Choroid plexus epithelial cell (primary cell): ENCODE measurements at regions not wholly inside any gene's neighbourhood (a gene's known extent, or its start where the extent isn't known, plus 50 kb on each side); places are given as distances from the start of the nearest gene placed in this dataset.

Experiments
- DNase-seq: peaks from one replicate; pipeline ENCODE4 v3.0.0-alpha.2; 2010; ENCODE audit warnings: low read depth
- H3K4me3 ChIP-seq: 2 replicates; pipeline ENCODE4 v1.5.1; 2011; ENCODE audit warnings: low read depth, mild to moderate bottlenecking, control low read depth, low read length, moderate library complexity
- CTCF ChIP-seq: conservative IDR thresholded peaks from 2 replicates; pipeline ENCODE4 v1.5.1; 2011; ENCODE audit warnings: low read depth, mild to moderate bottlenecking, control low read depth, inconsistent platforms, low read length, moderate library complexity

- no peak overlapping the region for H3K4me3 ChIP-seq
- no peak for DNase-seq
- no peak for TF ChIP-seq CTCF
Observed at GRCh38 chr15:70262171-70262570, 164.5 kb upstream of the TLE3 start.

GRCh38 chr15:70261083-70261482 lies 163.4 kb upstream of the TLE3 start:
- TF ChIP-seq CTCF = no peak
- H3K4me3 ChIP-seq = no peak overlapping the region
- no peak for DNase-seq

- no peak overlapping the region for H3K4me3 ChIP-seq
- TF ChIP-seq CTCF = no peak
- DNase-seq = no peak
Observed at GRCh38 chr15:70260580-70260979, 162.9 kb upstream of the TLE3 start.

- no peak overlapping the region for H3K4me3 ChIP-seq
- no peak for DNase-seq
- peak; percentile 45 for TF ChIP-seq CTCF
Observed at GRCh38 chr15:70259640-70260508, 162.2 kb upstream of the TLE3 start.

- no peak overlapping the region for H3K4me3 ChIP-seq
- DNase-seq = peak; percentile 83
Observed at GRCh38 chr15:70259028-70259424, 161.3 kb upstream of the TLE3 start.

GRCh38 chr15:70258369-70259027 lies 160.8 kb upstream of the TLE3 start:
- no peak for DNase-seq
- TF ChIP-seq CTCF = no peak
- H3K4me3 ChIP-seq = no peak overlapping the region

More at GRCh38 chr15:70259028-70259424, 161.3 kb upstream of the TLE3 start:
- no peak for TF ChIP-seq CTCF
